HG03097 (cell line): ENCODE measurements at regions not wholly inside any gene's neighbourhood (a gene's known extent, or its start where the extent isn't known, plus 50 kb on each side); places are given as distances from the start of the nearest gene placed in this dataset.

Source experiments
- ATAC-seq: cut with Tn5 transposase; IDR thresholded peaks from one replicate; pipeline ENCODE4 v1.9.1; 2021; ENCODE audit not compliant: unreplicated experiment, low FRiP score

DNA sequence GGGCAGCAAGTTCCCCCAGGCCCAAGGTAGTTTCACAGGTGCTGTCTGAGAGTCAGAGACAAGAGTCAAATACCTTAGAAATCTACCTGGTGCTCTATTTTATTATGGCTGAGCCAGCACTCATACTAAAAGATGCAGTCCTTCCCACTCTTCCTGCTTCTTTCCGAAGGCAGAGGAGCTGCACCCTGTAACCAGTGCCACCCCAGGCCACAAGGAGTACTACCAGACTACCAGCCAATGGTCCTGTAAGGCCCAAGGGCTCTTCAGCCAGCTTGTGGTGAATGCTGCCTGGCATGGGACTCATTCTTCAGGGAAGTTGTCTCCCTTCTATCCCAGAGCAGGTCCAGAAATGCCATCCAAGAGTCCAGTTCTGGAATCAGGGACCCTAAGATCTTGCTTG is 203.8 kb upstream of the DUSP10 start:
- ATAC-seq, result no peak

DNA sequence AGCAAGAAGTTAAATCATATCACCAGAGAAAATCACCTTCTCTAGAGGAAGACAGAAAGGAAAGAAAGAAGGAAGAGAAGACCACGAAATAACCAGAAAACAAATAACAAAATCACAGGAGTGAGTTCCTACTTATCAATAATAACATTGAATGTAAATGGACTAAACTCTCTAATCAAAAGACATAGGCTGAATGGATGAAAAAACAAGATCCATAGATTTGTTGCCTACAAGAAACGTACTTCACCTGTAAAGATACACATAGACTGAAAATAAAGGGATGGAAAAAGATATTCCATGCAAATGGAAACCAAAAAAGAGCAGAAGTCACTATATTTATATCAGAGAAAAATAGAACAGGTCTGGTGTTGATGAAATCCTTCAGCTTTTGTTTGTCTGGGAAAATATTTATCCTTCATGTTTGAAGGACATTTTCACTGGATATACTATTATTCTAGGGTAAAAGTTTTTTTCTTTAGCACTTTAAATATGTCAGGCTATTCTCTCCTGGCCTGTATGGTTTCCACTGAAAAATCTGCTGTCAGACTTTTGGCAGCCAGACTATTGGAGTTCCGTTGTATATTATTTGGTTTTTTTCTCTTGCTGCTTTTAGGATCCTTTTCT is 202.5 kb upstream of the DUSP10 start:
- no peak for ATAC-seq

DNA sequence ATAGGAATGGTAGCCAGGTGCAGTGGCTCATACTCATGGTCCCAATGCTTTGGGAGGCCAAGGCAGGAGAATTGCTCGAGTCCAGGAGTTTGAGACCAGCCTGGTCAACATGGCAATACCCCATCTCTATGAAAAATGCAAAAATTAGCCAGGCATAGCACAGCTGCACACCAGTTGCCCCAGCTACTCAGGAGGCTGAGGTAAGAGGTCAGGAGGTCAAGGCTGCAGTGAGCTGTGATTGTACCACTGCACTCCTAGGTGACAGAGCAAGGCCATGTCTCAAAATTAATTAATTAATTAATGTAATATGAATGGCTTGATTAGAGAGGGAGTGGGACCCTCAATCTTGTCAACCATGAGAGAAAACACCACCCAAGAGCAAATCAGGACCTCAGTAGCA is 198.7 kb upstream of the DUSP10 start:
- no peak for ATAC-seq

DNA sequence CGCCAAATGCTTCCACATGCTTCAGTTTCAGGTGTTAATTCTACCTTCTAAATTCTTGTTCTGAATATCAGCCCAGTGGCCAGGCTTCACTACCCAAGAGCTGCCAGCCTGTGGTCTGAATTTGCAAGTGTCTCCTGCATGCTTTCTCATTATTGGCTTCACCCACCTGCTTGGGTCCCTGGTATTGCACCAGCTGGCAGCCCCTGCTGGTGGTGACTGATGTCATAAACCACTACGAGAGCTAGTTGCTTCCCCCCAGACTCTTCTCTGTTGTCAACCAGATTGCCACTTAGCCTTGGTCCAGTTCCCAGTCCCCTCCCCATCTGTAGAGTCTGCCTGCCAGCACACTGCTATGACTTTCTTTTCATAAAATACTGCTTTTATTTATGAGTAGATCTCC is 197.7 kb upstream of the DUSP10 start:
- peak; percentile 91 for ATAC-seq

DNA sequence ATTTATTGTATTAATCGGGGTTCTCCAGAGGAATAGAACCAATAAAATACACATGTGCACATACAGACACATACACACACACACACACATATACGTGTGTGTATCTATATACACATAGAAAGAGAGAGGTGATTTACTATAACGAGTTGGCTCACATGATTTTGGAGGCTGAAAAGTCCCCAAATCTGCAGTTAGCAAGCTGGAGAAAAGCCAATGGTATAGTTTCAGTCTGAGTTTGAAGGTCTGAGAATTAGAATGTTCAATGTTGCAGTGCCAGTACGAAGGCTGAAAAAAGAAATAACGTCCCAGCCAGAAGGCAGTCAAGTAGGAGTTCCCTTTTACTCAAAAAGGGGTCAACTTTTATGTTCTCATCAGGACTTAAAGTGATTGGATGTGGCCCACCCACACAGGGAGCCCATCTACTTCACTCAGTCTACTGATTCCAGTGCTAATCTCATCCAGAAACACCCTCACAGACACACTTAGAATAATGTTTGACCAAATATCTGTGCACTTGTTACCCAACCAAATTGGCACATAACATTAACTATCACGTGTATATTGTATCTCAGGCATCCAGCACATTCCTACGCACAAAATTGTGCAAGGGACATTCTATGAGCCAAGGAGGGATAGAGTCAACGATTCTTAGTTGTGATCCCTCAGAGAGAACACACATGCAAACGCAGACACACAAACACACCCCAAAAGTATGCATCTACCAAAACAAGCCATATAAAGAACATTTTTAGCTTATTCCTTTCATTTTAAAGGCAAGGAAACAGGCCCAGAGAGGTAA is 195.5 kb upstream of the DUSP10 start:
- ATAC-seq, result no peak

DNA sequence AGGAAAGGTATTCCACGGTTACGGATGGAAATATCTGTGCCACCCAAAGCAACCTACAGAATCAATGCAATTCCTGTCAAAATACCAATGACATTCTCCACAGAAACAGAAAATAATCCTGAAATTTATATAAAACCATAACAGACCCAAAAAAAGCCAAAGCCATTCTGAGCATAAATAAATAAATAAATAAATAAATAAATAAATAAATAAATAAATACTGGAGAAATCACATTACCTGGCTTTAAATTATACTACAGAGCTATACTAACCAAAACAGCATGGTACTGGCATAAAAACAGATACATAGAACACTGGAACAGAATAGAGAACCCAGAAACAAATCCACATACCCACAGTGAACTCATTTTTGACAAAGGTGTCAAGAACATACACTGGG is 191.9 kb upstream of the DUSP10 start:
- no peak for ATAC-seq

DNA sequence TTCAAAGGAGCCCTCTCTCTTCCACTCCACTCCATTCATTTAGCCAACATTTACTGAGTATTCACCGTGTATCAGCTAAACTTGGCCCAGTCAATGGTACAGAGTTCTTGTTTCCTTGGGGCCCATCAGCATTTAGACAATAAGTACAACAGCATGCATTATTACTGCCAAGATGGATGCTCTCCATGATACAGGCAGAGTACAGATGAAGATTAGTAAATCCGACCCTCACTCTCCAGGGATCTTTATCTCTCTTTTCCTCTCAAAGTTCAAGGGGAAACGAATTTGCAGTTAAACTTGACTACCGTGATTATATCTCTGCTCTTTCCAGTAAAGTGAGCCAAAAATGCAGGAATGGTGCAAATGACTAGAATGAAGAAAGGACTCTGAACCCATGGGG is 184.6 kb upstream of the DUSP10 start:
- ATAC-seq, result no peak

DNA sequence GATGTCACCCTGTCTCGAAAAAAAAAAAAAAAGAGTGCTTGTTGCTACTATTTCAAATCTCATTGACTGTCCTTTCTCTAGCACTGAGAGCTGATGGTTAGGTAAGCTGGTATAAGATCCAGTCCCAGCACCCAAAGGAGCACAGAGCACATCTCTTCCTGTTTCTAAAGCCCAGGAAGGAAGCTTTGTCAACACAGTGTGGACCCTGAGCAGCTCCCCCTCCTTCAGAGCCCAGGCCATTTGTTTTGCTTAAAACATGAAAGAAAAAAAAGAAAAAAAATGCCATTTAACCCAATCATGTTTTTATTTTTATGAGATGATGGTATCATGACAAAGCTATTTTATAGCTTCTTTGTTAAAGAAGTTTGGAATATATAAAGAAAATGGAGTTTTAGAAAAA is 184.1 kb upstream of the DUSP10 start:
- ATAC-seq, result no peak

DNA sequence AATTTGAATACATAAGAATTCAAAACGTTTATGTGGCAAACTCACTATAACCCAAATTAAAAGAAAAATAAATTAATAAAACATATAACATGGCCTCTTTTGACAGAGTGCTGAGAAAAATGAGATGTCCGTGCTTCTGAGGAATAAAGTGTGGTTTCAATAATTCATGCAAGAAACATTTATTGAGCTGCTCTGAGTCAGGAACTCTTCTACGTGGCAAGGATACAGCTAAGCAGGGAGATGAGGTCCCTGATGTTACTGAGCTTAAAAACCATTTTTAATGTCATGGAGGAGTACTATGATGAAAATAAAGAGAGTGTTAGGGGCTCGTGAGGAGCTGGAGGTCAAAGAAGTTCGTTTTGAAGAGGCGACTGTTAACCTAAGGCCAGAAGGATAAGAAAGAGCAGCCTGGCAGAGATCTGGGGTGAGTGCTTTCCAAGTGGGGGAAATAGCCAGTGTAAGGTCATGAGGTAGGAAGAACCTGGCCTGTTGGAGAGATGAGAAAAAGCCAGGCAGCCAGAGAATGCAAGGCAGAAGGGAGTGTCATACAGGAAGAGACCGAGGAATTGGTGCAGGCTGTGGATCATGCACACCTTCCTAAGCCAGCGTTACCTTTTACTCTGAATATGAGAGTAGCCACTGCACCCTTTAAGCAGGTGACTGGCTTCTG is 182.2 kb upstream of the DUSP10 start:
- no peak for ATAC-seq

DNA sequence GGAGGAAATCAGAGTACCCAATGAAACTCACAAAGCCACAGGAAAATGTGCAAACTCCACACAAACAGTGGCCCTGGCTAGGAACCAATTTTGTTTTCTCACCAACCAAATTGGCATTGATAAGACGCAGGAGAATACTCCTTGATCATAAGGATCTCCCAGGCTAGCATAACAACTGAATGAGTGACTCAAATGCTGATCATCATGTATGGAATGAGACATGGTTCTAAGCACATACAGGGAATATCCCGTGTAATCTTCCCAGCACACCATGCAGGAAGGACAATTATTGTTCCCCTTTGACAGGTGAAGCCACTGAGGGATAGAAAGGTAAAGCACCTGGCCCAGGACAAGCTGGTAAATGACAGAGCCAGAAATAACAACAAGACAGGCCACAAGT is 180.0 kb upstream of the DUSP10 start:
- no peak for ATAC-seq

DNA sequence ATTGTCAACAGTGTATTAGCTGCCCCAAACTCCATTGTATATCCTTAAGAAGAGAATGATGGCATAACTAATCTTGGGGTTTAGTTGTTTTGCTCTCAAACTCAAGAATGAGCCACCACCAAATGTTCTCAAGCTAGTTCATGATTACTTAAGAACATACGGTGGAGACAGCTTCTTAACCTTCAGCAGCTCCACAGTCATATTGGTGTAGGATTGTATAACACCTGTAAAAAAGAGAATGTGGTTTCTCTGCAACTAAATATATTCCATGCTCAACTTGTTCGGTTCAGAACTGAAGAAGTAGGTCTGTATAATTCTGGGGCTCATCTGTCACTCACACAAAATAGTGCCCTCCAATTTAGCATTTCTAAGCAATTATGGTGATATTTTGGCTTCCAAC is 177.9 kb upstream of the DUSP10 start:
- no peak for ATAC-seq

DNA sequence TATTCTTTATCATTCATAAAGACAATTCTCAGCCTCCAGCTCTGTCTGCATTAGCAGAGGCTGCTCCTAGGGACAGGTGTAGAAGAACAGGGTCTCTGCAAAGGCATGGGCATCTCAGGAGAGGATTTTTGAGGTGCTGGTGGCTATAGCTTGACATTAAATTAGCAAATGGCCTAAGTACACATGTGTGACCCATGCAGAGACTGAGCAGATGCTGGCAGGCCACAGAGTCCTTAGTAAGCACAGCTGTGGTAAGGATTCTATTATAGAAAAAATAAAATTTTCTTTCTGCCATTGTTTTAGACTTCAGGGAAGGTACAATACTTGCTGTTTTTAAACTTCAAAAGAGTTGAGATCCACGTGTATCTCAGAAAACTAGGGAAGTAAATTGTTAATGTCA is 177.5 kb upstream of the DUSP10 start:
- no peak for ATAC-seq

DNA sequence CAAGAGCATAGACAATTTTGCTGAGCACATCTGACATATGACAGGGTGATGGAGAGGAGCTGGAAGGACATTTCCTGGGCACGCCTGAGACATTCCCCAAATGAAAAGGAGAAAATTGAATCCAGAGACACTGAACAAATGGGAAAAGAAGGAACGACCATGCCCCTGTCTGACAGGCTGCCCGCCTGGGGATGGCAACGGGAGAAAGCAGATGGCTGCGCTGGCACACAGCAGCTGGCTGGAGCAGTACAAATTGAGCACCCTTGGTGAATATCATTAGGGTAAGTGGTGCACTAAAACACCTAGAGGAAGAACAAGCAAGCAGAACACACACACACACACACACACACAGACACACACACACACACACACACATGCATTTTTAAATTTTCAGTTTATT is 174.3 kb upstream of the DUSP10 start:
- ATAC-seq, result no peak

DNA sequence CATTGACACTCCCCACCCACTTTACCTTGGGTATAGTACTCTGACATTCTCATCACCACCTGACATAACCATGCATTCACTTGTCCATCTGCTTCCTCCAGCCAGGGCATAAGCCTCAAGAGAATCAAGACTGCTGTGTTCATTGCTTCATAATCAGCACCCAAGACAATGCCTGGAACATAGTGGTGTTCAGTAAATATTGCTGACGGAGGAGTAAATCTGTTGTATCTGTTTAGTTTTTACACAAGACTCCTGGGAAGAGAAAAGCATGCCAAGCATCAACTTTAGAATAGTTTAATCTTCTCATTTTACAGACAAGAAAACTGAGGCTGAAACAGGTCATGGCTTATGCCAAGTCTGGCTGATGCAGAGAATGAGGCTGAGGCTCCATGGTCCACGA is 173.9 kb upstream of the DUSP10 start:
- no peak for ATAC-seq

DNA sequence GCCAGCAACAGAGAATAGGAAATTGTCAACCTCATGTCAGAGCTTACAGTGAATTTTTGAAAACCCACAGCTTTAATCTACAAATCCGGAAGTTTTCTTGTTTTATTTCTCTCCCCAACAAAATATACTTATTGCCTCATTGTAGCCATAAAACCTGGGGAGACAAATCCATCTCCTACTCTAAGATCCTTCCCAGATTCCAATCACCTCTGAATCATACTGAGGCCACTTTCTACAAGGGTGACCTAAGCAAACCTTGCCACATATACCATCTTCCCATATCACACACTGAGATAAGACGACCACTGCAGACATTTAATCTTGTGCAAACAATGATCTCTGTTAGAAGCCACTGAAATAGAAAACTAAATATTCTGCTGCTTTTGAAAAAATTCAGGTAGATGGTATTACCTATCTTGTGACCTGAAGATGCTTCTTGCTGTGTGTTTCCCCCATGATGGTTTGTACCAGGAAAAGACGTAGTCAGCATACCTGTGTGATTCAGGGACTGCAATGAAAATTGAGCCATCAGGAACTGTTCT is 171.5 kb upstream of the DUSP10 start:
- ATAC-seq, result no peak

DNA sequence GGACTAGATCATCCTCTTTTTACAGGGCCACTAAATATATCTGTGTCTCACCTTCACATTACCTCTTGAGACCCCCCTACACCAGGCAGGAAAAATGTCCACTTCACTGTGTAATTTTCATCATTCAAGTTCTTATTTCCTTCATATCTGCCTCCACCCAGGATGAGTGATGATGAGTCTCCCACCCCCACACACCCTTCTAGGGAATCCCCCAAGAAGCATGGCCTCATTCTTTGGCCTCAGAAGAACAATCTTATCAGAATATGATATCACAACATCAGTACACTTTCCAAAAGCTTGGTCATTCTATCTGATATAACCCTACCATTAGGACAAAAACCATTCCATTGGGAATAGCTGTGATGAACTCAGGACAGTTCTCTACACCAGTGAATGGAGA is 170.3 kb upstream of the DUSP10 start:
- ATAC-seq, result no peak

DNA sequence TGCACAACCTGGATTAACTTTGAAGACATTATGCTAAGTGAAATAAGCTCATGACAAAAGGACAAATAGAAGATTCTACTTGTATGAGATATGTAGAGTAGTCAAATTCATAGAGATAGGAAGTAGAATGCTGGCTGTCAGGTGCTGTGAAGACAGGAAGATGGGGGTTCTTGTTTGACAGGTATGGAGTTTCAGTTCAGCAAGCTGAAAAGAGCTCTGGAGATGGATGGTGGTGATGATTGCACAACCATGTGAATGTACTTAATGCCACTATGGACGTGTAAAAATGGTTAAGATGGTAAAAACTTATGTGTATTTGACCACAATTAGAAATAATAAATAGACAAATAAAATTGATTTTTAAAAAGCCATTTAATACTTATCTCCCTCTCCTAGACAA is 169.8 kb upstream of the DUSP10 start:
- ATAC-seq, result no peak

DNA sequence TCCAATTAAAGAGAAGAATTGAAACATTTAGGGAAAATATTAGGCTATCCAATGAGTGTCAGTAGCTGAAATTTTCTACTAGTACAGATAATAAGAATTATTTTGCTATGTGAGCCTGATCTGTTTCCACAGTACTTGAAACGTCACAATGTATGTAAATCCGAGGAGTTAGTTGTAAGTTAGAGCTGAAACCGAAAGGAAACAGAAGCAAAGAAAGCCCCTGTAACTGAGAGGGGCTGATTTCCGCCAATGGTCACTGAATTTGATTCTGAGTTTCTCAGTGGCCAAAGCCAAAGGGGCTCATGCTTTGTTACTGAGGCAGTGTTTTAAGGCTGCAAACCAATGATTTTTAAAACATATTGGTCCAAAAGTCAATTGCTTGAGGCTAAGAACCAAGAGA is 168.3 kb upstream of the DUSP10 start:
- no peak for ATAC-seq

DNA sequence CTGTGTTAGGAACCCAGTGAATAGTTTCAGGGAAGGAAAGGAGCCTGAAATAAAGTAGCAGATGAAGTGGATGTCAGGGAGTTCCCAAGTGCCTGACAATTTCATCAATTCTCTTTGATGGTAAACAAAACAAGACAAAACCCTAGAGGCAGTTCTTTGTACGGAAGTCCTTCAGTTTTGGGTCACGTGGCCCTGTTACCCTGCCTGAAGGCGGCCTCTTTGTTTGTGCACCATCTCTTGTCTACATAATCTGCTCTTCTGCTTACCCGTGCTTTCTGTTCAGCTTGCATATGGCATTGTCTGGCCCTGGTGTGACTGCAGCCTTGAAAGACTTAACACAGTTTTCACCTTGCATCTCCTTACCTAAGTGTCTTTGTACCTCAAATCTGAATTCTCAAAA is 166.7 kb upstream of the DUSP10 start:
- ATAC-seq, result no peak

DNA sequence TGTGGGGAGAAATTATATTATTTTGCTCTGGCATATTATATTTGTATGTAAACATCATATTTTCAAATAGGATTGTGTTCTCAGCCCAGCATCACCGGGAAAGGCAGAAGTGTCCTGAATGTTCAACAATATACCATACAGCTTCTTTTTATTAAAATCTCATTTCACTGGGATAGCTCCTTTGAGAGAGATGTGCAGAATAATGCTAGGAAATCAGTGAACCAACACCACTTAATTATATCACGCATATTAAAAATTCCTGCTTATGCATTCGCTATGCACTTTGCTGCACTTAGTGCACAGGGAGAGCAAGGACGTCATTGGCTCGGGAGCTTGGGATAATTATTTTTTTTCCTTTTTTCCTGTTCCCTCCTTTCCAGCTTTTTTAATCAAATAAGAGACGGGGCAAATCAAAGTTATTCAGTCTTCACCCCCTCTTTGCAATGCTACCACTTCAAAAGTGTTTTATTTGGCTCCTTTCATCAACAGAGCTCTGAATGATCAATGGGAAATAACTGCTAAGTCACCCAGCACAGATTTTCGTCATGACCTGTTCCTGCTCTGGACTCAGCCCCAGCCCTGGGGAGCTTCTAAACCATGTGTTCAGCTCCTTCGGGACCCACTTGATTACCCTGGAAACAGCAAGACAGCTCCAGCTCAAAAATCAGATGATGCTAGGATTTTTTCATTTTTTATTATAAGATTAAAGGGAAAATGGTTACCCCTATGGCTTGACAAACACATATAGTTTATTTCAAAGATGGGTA is 165.5 kb upstream of the DUSP10 start:
- ATAC-seq, result no peak

DNA sequence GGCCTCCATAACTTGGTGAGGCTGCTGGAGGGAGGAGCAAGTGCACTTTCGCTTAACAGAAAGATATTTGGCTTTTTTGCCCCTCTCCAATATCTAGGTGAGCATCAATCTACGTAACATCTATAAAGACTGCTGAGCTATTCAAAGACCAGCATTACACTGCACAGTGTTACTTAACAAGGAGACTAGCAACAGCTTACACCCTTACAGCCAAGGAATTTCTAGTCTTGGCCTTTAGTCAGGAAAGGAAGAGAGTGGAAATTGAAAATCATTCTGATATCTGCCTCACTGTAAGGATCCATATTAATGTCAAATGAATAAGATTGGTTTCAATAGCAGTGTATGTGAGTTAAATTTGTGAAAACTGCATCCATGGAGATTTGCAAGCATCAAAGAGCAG is 163.9 kb upstream of the DUSP10 start:
- ATAC-seq, result no peak
